ENCODE measurements at regions not wholly inside any gene's neighbourhood (a gene's known extent, or its start where the extent isn't known, plus 50 kb on each side); places are given as distances from the start of the nearest gene placed in this dataset.

DNA sequence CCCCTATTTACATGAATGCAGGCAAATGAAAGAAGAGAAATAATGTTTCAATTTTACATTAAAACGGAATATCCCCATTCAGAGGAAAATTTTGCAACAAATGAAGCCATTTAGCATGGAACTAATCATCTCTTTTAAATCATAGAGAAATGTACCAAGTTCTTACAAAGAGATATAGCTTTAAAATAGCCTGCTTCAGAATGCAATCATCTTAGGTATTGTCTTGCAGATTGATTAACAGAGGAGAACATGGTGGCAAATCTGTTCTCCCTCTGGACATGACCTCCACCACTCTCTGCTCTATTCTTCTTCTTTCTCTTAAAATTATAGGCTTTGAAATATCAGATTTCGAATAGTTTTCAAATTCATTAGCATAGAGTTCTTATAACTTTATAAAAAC, 155.7 kb upstream of the DTNBP1 start:
- H3K36me3 ChIP-seq (ENCODE audit: control insufficient read depth in 1 of 2, insufficient read depth in 2 of 2, low read length in 2 of 2) = no peaks in the 10 kb centered on the region
- H3K9me3 ChIP-seq (ENCODE audit: control insufficient read depth in 1 of 2, insufficient read depth in 1 of 2, low read depth in 1 of 2, low read length in 2 of 2) = no peaks in the 10 kb centered on the region
- no peak for ATAC-seq
- no peak overlapping the region for H2AFZ ChIP-seq (ENCODE audit: low read depth, low read length, poor library complexity, severe bottlenecking)
- ChIA-PET CTCF (no interaction called here), POLR2A (interaction anchor here (1.5 kb wide), 1 partner anchor 310 kb away, joined by 3 read pairs; the partner anchor contains the start of gene MYLIP), RAD21 (ENCODE audit: low non-redundant PET in 1 of 2, low total read pairs in 2 of 2, uncharacterized antibody in 2 of 2, unreplicated experiment in 2 of 2) (no interaction called here)
- H3K9me2 ChIP-seq (ENCODE audit: insufficient read depth) = no peaks in the 10 kb centered on the region
- no peak overlapping the region for H3K9ac ChIP-seq (ENCODE audit: low read length)
- H3K4me2 ChIP-seq (ENCODE audit: low read length) = no peak overlapping the region
- no peak for DNase-seq (ENCODE audit: low read depth, low spot score)
- TF ChIP-seq, protein P1, sequence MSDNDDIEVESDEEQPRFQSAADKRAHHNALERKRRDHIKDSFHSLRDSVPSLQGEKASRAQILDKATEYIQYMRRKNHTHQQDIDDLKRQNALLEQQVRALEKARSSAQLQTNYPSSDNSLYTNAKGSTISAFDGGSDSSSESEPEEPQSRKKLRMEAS (IDR thresholded peaks at IDR 0.05) = no peak
- no peak for TF ChIP-seq SIN3A (IDR thresholded peaks at IDR 0.05; ENCODE audit: low read depth)
- no peak for TF ChIP-seq JUND (IDR thresholded peaks at IDR 0.05)
- TF ChIP-seq SP1 (IDR thresholded peaks at IDR 0.05; ENCODE audit: low read depth) = no peak
- TF ChIP-seq, protein P2, sequence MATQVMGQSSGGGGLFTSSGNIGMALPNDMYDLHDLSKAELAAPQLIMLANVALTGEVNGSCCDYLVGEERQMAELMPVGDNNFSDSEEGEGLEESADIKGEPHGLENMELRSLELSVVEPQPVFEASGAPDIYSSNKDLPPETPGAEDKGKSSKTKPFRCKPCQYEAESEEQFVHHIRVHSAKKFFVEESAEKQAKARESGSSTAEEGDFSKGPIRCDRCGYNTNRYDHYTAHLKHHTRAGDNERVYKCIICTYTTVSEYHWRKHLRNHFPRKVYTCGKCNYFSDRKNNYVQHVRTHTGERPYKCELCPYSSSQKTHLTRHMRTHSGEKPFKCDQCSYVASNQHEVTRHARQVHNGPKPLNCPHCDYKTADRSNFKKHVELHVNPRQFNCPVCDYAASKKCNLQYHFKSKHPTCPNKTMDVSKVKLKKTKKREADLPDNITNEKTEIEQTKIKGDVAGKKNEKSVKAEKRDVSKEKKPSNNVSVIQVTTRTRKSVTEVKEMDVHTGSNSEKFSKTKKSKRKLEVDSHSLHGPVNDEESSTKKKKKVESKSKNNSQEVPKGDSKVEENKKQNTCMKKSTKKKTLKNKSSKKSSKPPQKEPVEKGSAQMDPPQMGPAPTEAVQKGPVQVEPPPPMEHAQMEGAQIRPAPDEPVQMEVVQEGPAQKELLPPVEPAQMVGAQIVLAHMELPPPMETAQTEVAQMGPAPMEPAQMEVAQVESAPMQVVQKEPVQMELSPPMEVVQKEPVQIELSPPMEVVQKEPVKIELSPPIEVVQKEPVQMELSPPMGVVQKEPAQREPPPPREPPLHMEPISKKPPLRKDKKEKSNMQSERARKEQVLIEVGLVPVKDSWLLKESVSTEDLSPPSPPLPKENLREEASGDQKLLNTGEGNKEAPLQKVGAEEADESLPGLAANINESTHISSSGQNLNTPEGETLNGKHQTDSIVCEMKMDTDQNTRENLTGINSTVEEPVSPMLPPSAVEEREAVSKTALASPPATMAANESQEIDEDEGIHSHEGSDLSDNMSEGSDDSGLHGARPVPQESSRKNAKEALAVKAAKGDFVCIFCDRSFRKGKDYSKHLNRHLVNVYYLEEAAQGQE (IDR thresholded peaks at IDR 0.05; ENCODE audit: low read depth) = no peak
- intact Hi-C loops (cut with micrococcal nuclease) = no loop called here
- no peaks in the 10 kb centered on the region for H3K4me1 ChIP-seq (ENCODE audit: control insufficient read depth in 1 of 2, insufficient read depth in 2 of 2, low read length in 2 of 2)
- BruUV-seq (replicated peaks) = no TSS peak
- H3K27me3 ChIP-seq (ENCODE audit: insufficient read depth, low read length) = peaks cover 20% of the 10 kb centered on the region
- no peak overlapping the region for H3K4me3 ChIP-seq (replicated peaks in 1 of 2; ENCODE audit: low read depth in 1 of 2, low read length in 2 of 2)
- no peaks in the 10 kb centered on the region for H4K20me1 ChIP-seq (ENCODE audit: insufficient read depth)
- H3K79me2 ChIP-seq (ENCODE audit: insufficient read depth, low read length) = no peaks in the 10 kb centered on the region
- no peak overlapping the region for H3K27ac ChIP-seq (ENCODE audit: low read depth, low read length)

DNA sequence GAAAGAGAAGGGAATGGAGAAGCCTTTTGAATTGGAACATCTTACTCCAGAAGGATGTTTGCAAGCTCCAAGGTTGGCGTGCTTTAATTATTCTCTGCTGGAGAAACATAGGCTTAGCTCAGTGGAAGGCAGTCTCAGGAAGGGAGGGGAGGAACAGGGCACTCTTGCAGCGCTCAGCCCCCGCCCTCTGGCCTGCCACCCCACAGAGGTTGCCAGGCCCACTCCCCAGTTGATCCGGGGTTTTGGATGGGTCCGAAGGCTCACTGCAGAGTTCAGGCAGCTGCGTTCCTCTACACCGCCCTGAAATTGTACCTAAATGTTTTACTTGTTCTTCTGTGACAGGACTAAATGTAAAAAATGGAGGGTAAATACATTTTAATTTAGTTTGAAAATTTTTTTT, 155.2 kb upstream of the DTNBP1 start:
- H3K36me3 ChIP-seq (ENCODE audit: control insufficient read depth in 1 of 2, insufficient read depth in 2 of 2, low read length in 2 of 2) = no peaks in the 10 kb centered on the region
- H3K4me3 ChIP-seq (replicated peaks in 1 of 2; ENCODE audit: low read depth in 1 of 2, low read length in 2 of 2) = no peak overlapping the region
- intact Hi-C loops (cut with micrococcal nuclease) = no loop called here
- no peaks in the 10 kb centered on the region for H3K9me2 ChIP-seq (ENCODE audit: insufficient read depth)
- H4K20me1 ChIP-seq (ENCODE audit: insufficient read depth) = no peaks in the 10 kb centered on the region
- DNase-seq (ENCODE audit: low read depth, low spot score) (no peak), ATAC-seq (no peak)
- H3K79me2 ChIP-seq (ENCODE audit: insufficient read depth, low read length) = no peaks in the 10 kb centered on the region
- ChIA-PET POLR2A (interaction anchor here (1.5 kb wide), 1 partner anchor 310 kb away, joined by 3 read pairs; the partner anchor contains the start of gene MYLIP), RAD21 (ENCODE audit: low non-redundant PET in 1 of 2, low total read pairs in 2 of 2, uncharacterized antibody in 2 of 2, unreplicated experiment in 2 of 2) (no interaction called here), CTCF (no interaction called here)
- H2AFZ ChIP-seq (ENCODE audit: low read depth, low read length, poor library complexity, severe bottlenecking) = no peak overlapping the region
- no peak overlapping the region for H3K27ac ChIP-seq (ENCODE audit: low read depth, low read length)
- H3K4me2 ChIP-seq (ENCODE audit: low read length) = no peak overlapping the region
- H3K9ac ChIP-seq (ENCODE audit: low read length) = no peak overlapping the region
- H3K4me1 ChIP-seq (ENCODE audit: control insufficient read depth in 1 of 2, insufficient read depth in 2 of 2, low read length in 2 of 2) = no peaks in the 10 kb centered on the region
- H3K27me3 ChIP-seq (ENCODE audit: insufficient read depth, low read length) = peaks cover 20% of the 10 kb centered on the region
- no peaks in the 10 kb centered on the region for H3K9me3 ChIP-seq (ENCODE audit: control insufficient read depth in 1 of 2, insufficient read depth in 1 of 2, low read depth in 1 of 2, low read length in 2 of 2)
- TF ChIP-seq POLR2A (IDR thresholded peaks at IDR 0.05; ENCODE audit: borderline replicate concordance, extremely low read depth, insufficient read depth, insufficient read length) (no peak), POLR2AphosphoS5 (IDR thresholded peaks at IDR 0.05; ENCODE audit: low read depth, low read length) (no peak), JUND (IDR thresholded peaks at IDR 0.05) (no peak), ELF1 (IDR thresholded peaks at IDR 0.05; ENCODE audit: borderline replicate concordance, low read depth) (no peak), EZH2phosphoT487 (IDR thresholded peaks at IDR 0.05; ENCODE audit: borderline replicate concordance) (no peak), CEBPB (IDR thresholded peaks at IDR 0.05; ENCODE audit: low read depth) (no peak), YY1 (IDR thresholded peaks at IDR 0.05; ENCODE audit: extremely low read depth, insufficient replicate concordance, low read depth, low read length) (no peak)
- TF ChIP-seq, protein P3, sequence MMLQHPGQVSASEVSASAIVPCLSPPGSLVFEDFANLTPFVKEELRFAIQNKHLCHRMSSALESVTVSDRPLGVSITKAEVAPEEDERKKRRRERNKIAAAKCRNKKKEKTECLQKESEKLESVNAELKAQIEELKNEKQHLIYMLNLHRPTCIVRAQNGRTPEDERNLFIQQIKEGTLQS (IDR thresholded peaks at IDR 0.05) = no peak
- BruUV-seq (replicated peaks) = no TSS peak
